Mesenchymal stem cell (in vitro differentiated cells and primary cell): ENCODE measurements at regions not wholly inside any gene's neighbourhood (a gene's known extent, or its start where the extent isn't known, plus 50 kb on each side); places are given as distances from the start of the nearest gene placed in this dataset.

ENCODE experiments used
- DNase-seq: peaks from one replicate; pipeline ENCODE4 v3.0.0-alpha.2; 2013
- H2AFZ ChIP-seq: one replicate; pipeline ENCODE4 v1.6.1; 2013; ENCODE audit warnings: low read depth, mild to moderate bottlenecking, control low read depth, inconsistent platforms, low read length, moderate library complexity
- H2AK5ac ChIP-seq: 2 replicates; pipeline ENCODE4 v1.6.1; 2013; ENCODE audit warnings: low read length, moderate library complexity, mild to moderate bottlenecking, inconsistent platforms; ENCODE audit not compliant: severe bottlenecking
- H2BK120ac ChIP-seq: one replicate; pipeline ENCODE4 v1.6.1; 2013; ENCODE audit warnings: low read depth, mild to moderate bottlenecking, inconsistent platforms, low read length, moderate library complexity
- H2BK12ac ChIP-seq, 2 experiments: one replicate each; pipeline ENCODE4 v1.6.1; 2013; ENCODE audit warnings: inconsistent platforms in 2 of 2, low read length in 2 of 2, mild to moderate bottlenecking in 2 of 2, moderate library complexity in 2 of 2, control low read depth in 1 of 2
- H2BK15ac ChIP-seq: one replicate; pipeline ENCODE4 v1.6.1; 2013; ENCODE audit warnings: mild to moderate bottlenecking, low read depth, inconsistent platforms; ENCODE audit not compliant: poor library complexity, severe bottlenecking
- H2BK5ac ChIP-seq: 2 replicates; pipeline ENCODE4 v1.6.1; 2013; ENCODE audit warnings: low read depth, mild to moderate bottlenecking, low read length, control low read depth, inconsistent platforms; ENCODE audit not compliant: poor library complexity, severe bottlenecking
- H3K14ac ChIP-seq, 2 experiments: one replicate each; pipeline ENCODE4 v1.6.1; 2013; ENCODE audit warnings: inconsistent platforms in 2 of 2, low read length in 2 of 2, control low read depth in 1 of 2, mild to moderate bottlenecking in 1 of 2, moderate library complexity in 1 of 2
- H3K18ac ChIP-seq, 2 experiments: one replicate each; pipeline ENCODE4 v1.6.1; 2013; ENCODE audit warnings: inconsistent platforms in 2 of 2, low read length in 2 of 2, control low read depth in 1 of 2, low read depth in 1 of 2, mild to moderate bottlenecking in 1 of 2
- H3K23ac ChIP-seq, 2 experiments: one replicate each; pipeline ENCODE4 v1.6.1; 2013; ENCODE audit warnings: inconsistent platforms in 2 of 2, low read length in 2 of 2, mild to moderate bottlenecking in 2 of 2, moderate library complexity in 2 of 2, control low read depth in 1 of 2
- H3K27ac ChIP-seq: 2 replicates; pipeline ENCODE4 v1.5.1; 2013; ENCODE audit warnings: mild to moderate bottlenecking, moderate library complexity, low read length, control low read depth, inconsistent platforms; ENCODE audit not compliant: poor library complexity, severe bottlenecking
- H3K27me3 ChIP-seq, 2 experiments: 2 replicates each; pipeline versions ENCODE4 v1.6.1 to v1.7.0; 2013; ENCODE audit warnings: low read length in 2 of 2, mild to moderate bottlenecking in 2 of 2, moderate library complexity in 2 of 2, control low read depth in 1 of 2, inconsistent platforms in 1 of 2; ENCODE audit not compliant: control insufficient read depth in 1 of 2, insufficient read depth in 1 of 2
- H3K36me3 ChIP-seq, 2 experiments: 2 replicates each; pipeline versions ENCODE4 v1.6.1 to v1.7.0; 2013; ENCODE audit warnings: low read length in 2 of 2, control low read depth in 1 of 2, inconsistent platforms in 1 of 2, low read depth in 1 of 2, mild to moderate bottlenecking in 1 of 2; ENCODE audit not compliant: insufficient read depth in 2 of 2, control insufficient read depth in 1 of 2
- H3K4ac ChIP-seq, 2 experiments: one replicate each; pipeline ENCODE4 v1.6.1; 2013; ENCODE audit warnings: inconsistent platforms in 2 of 2, low read length in 2 of 2, mild to moderate bottlenecking in 2 of 2, moderate library complexity in 2 of 2, control low read depth in 1 of 2, low read depth in 1 of 2
- H3K4me1 ChIP-seq: 2 replicates; pipeline ENCODE4 v1.6.1; 2013; ENCODE audit warnings: low read depth, low read length, control low read depth; ENCODE audit not compliant: control insufficient read depth, insufficient read depth
- H3K4me2 ChIP-seq: 2 replicates; pipeline ENCODE4 v1.6.1; 2013; ENCODE audit warnings: low read length, mild to moderate bottlenecking, inconsistent platforms; ENCODE audit not compliant: poor library complexity, severe bottlenecking
- H3K4me3 ChIP-seq, 2 experiments: 2 replicates each; pipeline versions ENCODE4 v1.5.1 to v1.7.0; 2013; ENCODE audit warnings: low read length in 2 of 2, mild to moderate bottlenecking in 2 of 2, control low read depth in 1 of 2, low read depth in 1 of 2; ENCODE audit not compliant: insufficient read depth in 1 of 2
- H3K79me1 ChIP-seq: replicated peaks from 2 replicates; pipeline ENCODE4 v1.6.1; 2013; ENCODE audit warnings: mild to moderate bottlenecking, control low read depth, low read length, inconsistent platforms; ENCODE audit not compliant: poor library complexity, severe bottlenecking
- H3K9ac ChIP-seq: 2 replicates; pipeline ENCODE4 v1.7.0; 2013; ENCODE audit warnings: mild to moderate bottlenecking, low read length, moderate library complexity
- H3K9me3 ChIP-seq: 2 replicates; pipeline ENCODE4 v1.7.0; 2013; ENCODE audit warnings: mild to moderate bottlenecking, low read length; ENCODE audit not compliant: control insufficient read depth
- H4K8ac ChIP-seq: one replicate; pipeline ENCODE4 v1.6.1; 2013; ENCODE audit warnings: inconsistent platforms, mild to moderate bottlenecking, low read length, moderate library complexity
- H4K91ac ChIP-seq: one replicate; pipeline ENCODE4 v1.6.1; 2013; ENCODE audit warnings: mild to moderate bottlenecking, low read length, inconsistent platforms
- WGBS: methylation state at CpG from one replicate; pipeline ENCODE4 v1.1.7; 2013; ENCODE audit warnings: mixed read lengths; 5-methylcytosine and 5-hydroxymethylcytosine counted together

DNA sequence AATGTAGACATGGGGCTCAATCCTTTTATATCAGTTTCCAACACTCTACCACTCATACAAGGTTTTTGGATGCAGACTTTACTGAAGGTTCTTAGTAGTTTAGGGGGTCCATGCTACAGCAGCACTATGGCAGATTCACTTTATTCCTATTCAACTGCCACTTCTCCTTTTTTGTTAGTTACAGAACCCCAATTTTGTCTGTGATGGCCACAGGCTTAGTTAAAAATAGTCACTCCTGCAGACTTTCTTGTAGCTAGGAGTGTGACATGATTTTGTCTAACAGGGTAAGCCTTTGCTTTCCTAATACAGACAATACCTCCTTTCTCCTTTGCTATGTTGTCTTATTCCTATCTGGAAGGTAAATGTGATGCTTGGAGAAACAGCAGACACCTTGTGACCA is 90.0 kb upstream of the SLC24A3 start:
- Histone ChIP-seq H3K23ac (no peak overlapping the region), H4K8ac (no peak overlapping the region), H3K79me1 (no peaks in the 10 kb centered on the region), H3K4ac (no peak overlapping the region), H3K4me3 (no peak overlapping the region), H3K27me3 (peaks cover 0 to 3% of the 10 kb centered on the region in 2 experiments), H2BK12ac (no peak overlapping the region), H3K4me1 (no peaks in the 10 kb centered on the region), H3K36me3 (no peaks in the 10 kb centered on the region), H2AFZ (no peak overlapping the region), H3K9ac (no peak overlapping the region), H2BK120ac (no peak overlapping the region), H2AK5ac (no peak overlapping the region), H3K18ac (no peak overlapping the region), H3K9me3 (no peaks in the 10 kb centered on the region), H2BK5ac (no peak overlapping the region), H4K91ac (no peak overlapping the region), H2BK15ac (no peak overlapping the region), H3K27ac (no peak overlapping the region), H3K4me2 (no peak overlapping the region), H3K14ac (no peak overlapping the region)
- no peak for DNase-seq

DNA sequence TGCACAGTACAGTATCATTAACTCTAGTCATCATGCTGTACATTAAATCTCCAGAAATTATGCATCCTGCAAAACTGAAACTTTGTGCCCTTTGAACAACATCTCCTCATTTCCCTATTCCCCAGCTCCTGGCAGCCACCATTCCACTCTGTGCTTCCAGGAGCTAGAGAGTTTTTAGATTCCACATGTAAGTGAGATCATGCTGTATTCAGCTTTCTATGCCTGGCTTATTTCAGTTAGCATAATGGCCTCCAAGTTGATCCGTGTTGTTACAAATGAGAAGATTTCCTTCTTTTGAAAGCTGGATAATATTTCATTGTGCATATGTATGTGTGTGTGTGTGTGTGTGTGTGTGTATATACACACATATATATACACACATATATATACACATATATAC is 86.9 kb upstream of the SLC24A3 start:
- Histone ChIP-seq H3K23ac (no peak overlapping the region), H3K27me3 (no peaks in the 10 kb centered on the region), H3K4ac (no peak overlapping the region), H3K36me3 (no peaks in the 10 kb centered on the region), H2BK12ac (no peak overlapping the region), H3K18ac (no peak overlapping the region), H3K4me2 (no peak overlapping the region), H3K14ac (no peak overlapping the region), H3K27ac (no peak overlapping the region), H3K9ac (no peak overlapping the region), H2BK15ac (no peak overlapping the region), H3K9me3 (no peaks in the 10 kb centered on the region), H4K91ac (no peak overlapping the region), H3K79me1 (no peaks in the 10 kb centered on the region), H2AFZ (no peak overlapping the region), H4K8ac (no peak overlapping the region), H2AK5ac (no peak overlapping the region), H3K4me1 (no peaks in the 10 kb centered on the region), H2BK120ac (no peak overlapping the region), H2BK5ac (no peak overlapping the region), H3K4me3 (no peak overlapping the region)
- DNase-seq: no peak
- WGBS: no CpG with 5 or more reads among the region's 1 CpG

- Histone ChIP-seq H3K27ac (no peak overlapping the region), H4K8ac (no peak overlapping the region), H4K91ac (no peak overlapping the region), H3K4me3 (no peak overlapping the region), H2BK120ac (no peak overlapping the region), H3K4me2 (no peak overlapping the region), H3K18ac (no peak overlapping the region), H2AFZ (no peak overlapping the region), H2BK12ac (no peak overlapping the region), H3K14ac (no peak overlapping the region), H2BK15ac (no peak overlapping the region), H3K9ac (no peak overlapping the region), H2BK5ac (no peak overlapping the region), H3K23ac (no peak overlapping the region), H3K27me3 (no peaks in the 10 kb centered on the region), H3K36me3 (no peaks in the 10 kb centered on the region), H3K79me1 (no peaks in the 10 kb centered on the region), H2AK5ac (no peak overlapping the region), H3K9me3 (no peaks in the 10 kb centered on the region), H3K4me1 (no peaks in the 10 kb centered on the region), H3K4ac (no peak overlapping the region)
- no peak for DNase-seq
- whole genome bisulfite sequencing: no CpG with 5 or more reads among the region's 1 CpG
Measured at GRCh38 chr20:19129306-19129705, 83.1 kb upstream of the SLC24A3 start.

DNA sequence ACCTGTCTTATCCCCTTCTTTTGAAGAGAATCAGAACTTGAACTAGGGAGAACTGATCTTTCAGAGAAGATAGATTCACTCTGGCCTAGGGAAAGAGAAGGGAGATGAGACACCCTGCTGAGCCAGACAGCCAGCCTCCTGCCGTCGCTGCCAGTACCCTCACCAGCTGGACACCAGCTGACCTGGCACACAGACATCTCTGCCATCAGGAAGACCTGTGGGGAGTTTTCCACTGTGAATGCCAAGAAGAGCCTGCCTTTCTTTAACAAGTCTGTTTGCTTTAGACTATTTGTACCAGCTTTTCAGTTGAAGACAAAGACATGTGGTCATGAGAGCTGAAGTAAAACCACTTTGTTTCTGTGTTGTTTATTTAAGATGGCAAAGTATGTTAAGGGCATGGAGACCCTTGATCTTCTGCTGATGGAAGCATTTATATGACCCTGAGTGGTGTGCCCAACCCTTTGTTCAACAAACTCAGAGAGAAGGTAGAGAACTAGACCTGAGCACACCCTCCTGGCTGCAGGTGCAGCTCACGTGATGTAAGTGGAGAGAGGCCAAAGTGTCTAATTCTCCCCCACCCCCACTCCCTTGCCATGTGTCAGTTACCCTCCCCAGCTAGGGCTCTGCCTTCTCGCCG is 82.3 kb upstream of the SLC24A3 start:
- Histone ChIP-seq H2AFZ (no peak overlapping the region), H3K4me2 (no peak overlapping the region), H3K36me3 (no peaks in the 10 kb centered on the region), H3K4me1 (no peaks in the 10 kb centered on the region), H2BK15ac (no peak overlapping the region), H4K91ac (no peak overlapping the region), H3K4me3 (no peak overlapping the region), H4K8ac (no peak overlapping the region), H3K4ac (no peak overlapping the region), H3K23ac (no peak overlapping the region), H2BK5ac (no peak overlapping the region), H2BK12ac (no peak overlapping the region), H2AK5ac (no peak overlapping the region), H3K9ac (no peak overlapping the region), H2BK120ac (no peak overlapping the region), H3K9me3 (no peaks in the 10 kb centered on the region), H3K79me1 (no peaks in the 10 kb centered on the region), H3K14ac (no peak overlapping the region), H3K27ac (no peak overlapping the region), H3K27me3 (no peaks in the 10 kb centered on the region), H3K18ac (no peak overlapping the region)
- WGBS: 85% methylated on average over 2 of the region's 5 CpGs
- DNase-seq: no peak
